ENCODE measurements at regions not wholly inside any gene's neighbourhood (a gene's known extent, or its start where the extent isn't known, plus 50 kb on each side); places are given as distances from the start of the nearest gene placed in this dataset.
"Not testable (repeated sequence)": the region's sequence is repeated elsewhere in the genome, so short reads cannot be mapped to it uniquely, and the experiment has no call there.

GRCh38 chr12:84166812-84167211 is 745.8 kb downstream of the SLC6A15 start:
- Mint-ChIP-seq H3K9me3 (ENCODE audit: low read depth) (no peaks in the 10 kb centered on the region), H3K4me3 (no peak overlapping the region), H3K36me3 (ENCODE audit: low read depth) (no peaks in the 10 kb centered on the region), H3K27ac (no peak overlapping the region), H3K27me3 (no peaks in the 10 kb centered on the region), H3K4me1 (no peaks in the 10 kb centered on the region)
- no peak for ATAC-seq
- intact Hi-C loops (cut with DNase I, micrococcal nuclease), result no loop called here
- ChIA-PET POLR2A (no interaction called here), CTCF (no interaction called here)
- DNase-seq, result no peak

GRCh38 chr12:84165998-84166571 is 746.5 kb downstream of the SLC6A15 start:
- no peaks in the 10 kb centered on the region for H3K27me3 Mint-ChIP-seq
- H3K27ac Mint-ChIP-seq, result no peak overlapping the region
- DNase-seq, result no peak
- ChIA-PET CTCF (no interaction called here), POLR2A (no interaction called here)
- H3K9me3 Mint-ChIP-seq (ENCODE audit: low read depth), result peaks cover 1% of the 10 kb centered on the region
- H3K36me3 Mint-ChIP-seq (ENCODE audit: low read depth), result no peaks in the 10 kb centered on the region
- H3K4me1 Mint-ChIP-seq, result no peaks in the 10 kb centered on the region
- no peak for ATAC-seq
- no peak overlapping the region for H3K4me3 Mint-ChIP-seq
- intact Hi-C loops (cut with DNase I, micrococcal nuclease), result no loop called here

- Mint-ChIP-seq H3K4me3 (no peak overlapping the region), H3K27me3 (no peaks in the 10 kb centered on the region), H3K27ac (no peak overlapping the region), H3K9me3 (ENCODE audit: low read depth) (peaks cover 1% of the 10 kb centered on the region), H3K4me1 (no peaks in the 10 kb centered on the region), H3K36me3 (ENCODE audit: low read depth) (no peaks in the 10 kb centered on the region)
- ATAC-seq (no peak), DNase-seq (no peak)
- POLR2A ChIA-PET, result no interaction called here
- intact Hi-C loops (cut with DNase I, micrococcal nuclease), result no loop called here
- CTCF ChIA-PET, result no interaction called here
Measured at GRCh38 chr12:84161296-84161695, 751.3 kb downstream of the SLC6A15 start.

- intact Hi-C loops (cut with DNase I, micrococcal nuclease), result no loop called here
- POLR2A ChIA-PET, result no interaction called here
- peaks cover 6% of the 10 kb centered on the region for H3K9me3 Mint-ChIP-seq (ENCODE audit: low read depth)
- no peaks in the 10 kb centered on the region for H3K4me1 Mint-ChIP-seq
- H3K27ac Mint-ChIP-seq, result no peak overlapping the region
- DNase-seq (no peak), ATAC-seq (no peak)
- H3K27me3 Mint-ChIP-seq, result no peaks in the 10 kb centered on the region
- no peaks in the 10 kb centered on the region for H3K36me3 Mint-ChIP-seq (ENCODE audit: low read depth)
- CTCF ChIA-PET, result interaction anchor here (0.9 kb wide), 1 partner anchor 11 kb away, joined by 3 read pairs; no protein-coding TSS in a partner anchor
- no peak overlapping the region for H3K4me3 Mint-ChIP-seq
Measured at GRCh38 chr12:84159260-84159659, 753.3 kb downstream of the SLC6A15 start.

- no peaks in the 10 kb centered on the region for H3K27me3 Mint-ChIP-seq
- no peak overlapping the region for H3K4me3 Mint-ChIP-seq
- ChIA-PET POLR2A (no interaction called here), CTCF (interaction anchor here (0.6 kb wide), 1 partner anchor 505 kb away, joined by 3 read pairs; no protein-coding TSS in a partner anchor)
- intact Hi-C loops (cut with DNase I, micrococcal nuclease), result no loop called here
- H3K27ac Mint-ChIP-seq, result no peak overlapping the region
- DNase-seq, result no peak
- H3K4me1 Mint-ChIP-seq, result no peaks in the 10 kb centered on the region
- no peak for ATAC-seq
- no peaks in the 10 kb centered on the region for H3K36me3 Mint-ChIP-seq (ENCODE audit: low read depth)
- H3K9me3 Mint-ChIP-seq (ENCODE audit: low read depth), result peaks cover 7% of the 10 kb centered on the region
Measured at GRCh38 chr12:84157170-84157569, 755.4 kb downstream of the SLC6A15 start.

GRCh38 chr12:84154991-84155930 is 757.3 kb downstream of the SLC6A15 start:
- H3K36me3 Mint-ChIP-seq (ENCODE audit: low read depth); H3K4me3 Mint-ChIP-seq; POLR2A ChIA-PET; DNase-seq; intact Hi-C loops (cut with DNase I, micrococcal nuclease); H3K4me1 Mint-ChIP-seq; ATAC-seq; H3K27ac Mint-ChIP-seq; H3K27me3 Mint-ChIP-seq; CTCF ChIA-PET: not testable (repeated sequence)
- peaks cover 10% of the 10 kb centered on the region for H3K9me3 Mint-ChIP-seq (ENCODE audit: low read depth)

GRCh38 chr12:84154439-84154990 is 758.1 kb downstream of the SLC6A15 start:
- POLR2A ChIA-PET; H3K4me3 Mint-ChIP-seq; H3K4me1 Mint-ChIP-seq; ATAC-seq; CTCF ChIA-PET; intact Hi-C loops (cut with DNase I, micrococcal nuclease); H3K27ac Mint-ChIP-seq; H3K27me3 Mint-ChIP-seq; DNase-seq; H3K36me3 Mint-ChIP-seq (ENCODE audit: low read depth): not testable (repeated sequence)
- H3K9me3 Mint-ChIP-seq (ENCODE audit: low read depth), result peaks cover 10% of the 10 kb centered on the region

GRCh38 chr12:84150201-84150600 is 762.4 kb downstream of the SLC6A15 start:
- no peak for DNase-seq
- Mint-ChIP-seq H3K9me3 (ENCODE audit: low read depth) (peaks cover 18% of the 10 kb centered on the region), H3K27ac (no peak overlapping the region), H3K36me3 (ENCODE audit: low read depth) (no peaks in the 10 kb centered on the region), H3K4me1 (no peaks in the 10 kb centered on the region), H3K4me3 (no peak overlapping the region), H3K27me3 (no peaks in the 10 kb centered on the region)
- intact Hi-C loops (cut with DNase I, micrococcal nuclease), result no loop called here
- POLR2A ChIA-PET, result no interaction called here
- CTCF ChIA-PET, result no interaction called here
- ATAC-seq, result no peak

- ChIA-PET POLR2A (no interaction called here), CTCF (interaction anchor here (0.7 kb wide), 1 partner anchor 11 kb away, joined by 3 read pairs; no protein-coding TSS in a partner anchor)
- Mint-ChIP-seq H3K27me3 (no peaks in the 10 kb centered on the region), H3K36me3 (ENCODE audit: low read depth) (no peaks in the 10 kb centered on the region), H3K27ac (no peak overlapping the region), H3K4me3 (no peak overlapping the region), H3K4me1 (no peaks in the 10 kb centered on the region), H3K9me3 (ENCODE audit: low read depth) (peaks cover 14% of the 10 kb centered on the region)
- ATAC-seq (no peak), DNase-seq (no peak)
- intact Hi-C loops (cut with DNase I, micrococcal nuclease), result no loop called here
Measured at GRCh38 chr12:84148335-84148734, 764.3 kb downstream of the SLC6A15 start.

GRCh38 chr12:84136862-84137367 is 775.7 kb downstream of the SLC6A15 start:
- intact Hi-C loops (cut with DNase I, micrococcal nuclease), result no loop called here
- ATAC-seq (no peak), DNase-seq (no peak)
- no peaks in the 10 kb centered on the region for H3K36me3 Mint-ChIP-seq (ENCODE audit: low read depth)
- H3K4me3 Mint-ChIP-seq, result no peak overlapping the region
- H3K4me1 Mint-ChIP-seq, result no peaks in the 10 kb centered on the region
- no peaks in the 10 kb centered on the region for H3K9me3 Mint-ChIP-seq (ENCODE audit: low read depth)
- H3K27ac Mint-ChIP-seq, result no peak overlapping the region
- no peaks in the 10 kb centered on the region for H3K27me3 Mint-ChIP-seq
- POLR2A ChIA-PET, result no interaction called here
- CTCF ChIA-PET, result no interaction called here

- Mint-ChIP-seq H3K4me3 (no peak overlapping the region), H3K27me3 (no peaks in the 10 kb centered on the region), H3K9me3 (ENCODE audit: low read depth) (no peaks in the 10 kb centered on the region), H3K4me1 (no peaks in the 10 kb centered on the region), H3K36me3 (ENCODE audit: low read depth) (no peaks in the 10 kb centered on the region), H3K27ac (no peak overlapping the region)
- ATAC-seq (no peak), DNase-seq (no peak)
- ChIA-PET CTCF (interaction anchor here (0.6 kb wide), 1 partner anchor 574 kb away, joined by 4 read pairs; no protein-coding TSS in a partner anchor), POLR2A (no interaction called here)
- intact Hi-C loops (cut with DNase I, micrococcal nuclease), result no loop called here
Measured at GRCh38 chr12:84135586-84136279, 776.9 kb downstream of the SLC6A15 start.

All from activated CD4-positive, alpha-beta T cell treated with anti-CD3 and anti-CD28 coated beads for 36 hours (primary cell).